Spleen (tissue), 11 donors: ENCODE measurements at regions not wholly inside any gene's neighbourhood (a gene's known extent, or its start where the extent isn't known, plus 50 kb on each side); places are given as distances from the start of the nearest gene placed in this dataset.

ENCODE experiments used
- DNase-seq: peaks from one replicate; pipeline ENCODE4 v3.0.0-alpha.2; 2020
- H3K27ac ChIP-seq, 8 donors: fragments of 200-600 bp; sonication (generic) in 7 of 8; 1 replicate in 4 of 8; 2 replicates in 4 of 8; pipeline versions ENCODE4 v1.5.0 to v1.8.0; 2016 to 2021; ENCODE audit warnings: inconsistent platforms in 4 of 8, mild to moderate bottlenecking in 4 of 8, moderate library complexity in 1 of 8
- H3K27me3 ChIP-seq, 7 donors: fragments of 200-600 bp; sonication (generic) in 6 of 7; replicated peaks in 1 of 7; 1 replicate in 4 of 7; 2 replicates in 3 of 7; pipeline versions ENCODE4 v1.5.0 to v1.8.0; 2016 to 2021; ENCODE audit warnings: inconsistent platforms in 3 of 7, mild to moderate bottlenecking in 1 of 7
- H3K36me3 ChIP-seq, 6 donors: fragments of 200-600 bp; sonication (generic) in 5 of 6; 1 replicate in 4 of 6; 2 replicates in 2 of 6; pipeline versions ENCODE4 v1.5.0 to v1.8.0; 2016 to 2021; ENCODE audit warnings: inconsistent platforms in 2 of 6
- H3K4me1 ChIP-seq, 6 donors: fragments of 200-600 bp; sonication (generic) in 5 of 6; 1 replicate in 3 of 6; 2 replicates in 3 of 6; pipeline versions ENCODE4 v1.5.0 to v1.8.0; 2016 to 2021; ENCODE audit warnings: inconsistent platforms in 3 of 6
- H3K4me3 ChIP-seq, 8 donors: fragments of 200-600 bp; sonication (generic) in 7 of 8; 1 replicate in 4 of 8; 2 replicates in 4 of 8; pipeline versions ENCODE4 v1.5.0 to v1.8.0; 2016 to 2021; ENCODE audit warnings: inconsistent platforms in 4 of 8, mild to moderate bottlenecking in 4 of 8, moderate library complexity in 2 of 8
- H3K9me3 ChIP-seq, 8 donors: fragments of 200-600 bp; sonication (generic) in 7 of 8; 1 replicate in 4 of 8; 2 replicates in 4 of 8; pipeline versions ENCODE4 v1.5.0 to v1.8.0; 2016 to 2021; ENCODE audit warnings: inconsistent platforms in 4 of 8
- POLR2A ChIP-seq, 3 donors: fragments of 450-650 bp; IDR thresholded peaks; one replicate each; pipeline ENCODE4 v1.5.1; 2017; ENCODE audit warnings: antibody characterized with exemption in 3 of 3, mild to moderate bottlenecking in 1 of 3
- POLR2AphosphoS5 ChIP-seq, 3 donors: sonication (generic); formaldehyde crosslinking; IDR thresholded peaks; one replicate each; pipeline ENCODE4 v1.5.1; 2017; ENCODE audit warnings: antibody characterized with exemption in 3 of 3
- WGBS, 5 donors: extraction: QIAGEN DNeasy Blood & Tissue Kit in 3 of 5; methylation state at CpG; one replicate each; pipeline versions ENCODE4 v1.1.5 to v1.1.7; 2013 to 2018; 5-methylcytosine and 5-hydroxymethylcytosine counted together
- intact Hi-C: fragments of 100-400 bp; cut with DNase I; formaldehyde crosslinking; loops from one replicate; pipeline ENCODE4 v1.15.0; 2023; ENCODE audit warnings: low total_unique reads
- TF ChIP-seq, protein P1 (sequence below), 11 experiments: fragments of 200-600 bp in 7 of 11; fragments of 450-650 bp in 4 of 11; sonication (generic) in 4 of 11; IDR thresholded peaks in 8 of 11; conservative IDR thresholded peaks in 3 of 11; 1 replicate in 7 of 11; 2 replicates in 4 of 11; pipeline versions ENCODE4 v1.4.0 to v1.8.0; 2016 to 2021; ENCODE audit warnings: antibody characterized with exemption in 11 of 11, inconsistent platforms in 4 of 11, mild to moderate bottlenecking in 1 of 11
- donor health status: healthy with polysubstance abuse.
- donor health status: DM: no; HTN: no; CAD: no; lungs with moderate emphysema.
- donor health status: DM: no; HTN: no; CAD: no.
- donor health status: Bipolar disorder and iron deficiency.
- donor health status: healthy.
- donor health status: DM: no; HTN: no; CAD: no.
- donor health status: DM: yes; HTN: yes; CAD: no.

- WGBS, 5 donors, result 65 to 85% (median 66%) methylated on average over 4 of the region's 4 CpGs
- H3K27me3 ChIP-seq, result peaks cover 0 to 18% (median 0%) of the 10 kb centered on the region in 7 donors
Measured at GRCh38 chr17:72368191-72368590, 247.4 kb downstream of the SOX9 start.

DNA sequence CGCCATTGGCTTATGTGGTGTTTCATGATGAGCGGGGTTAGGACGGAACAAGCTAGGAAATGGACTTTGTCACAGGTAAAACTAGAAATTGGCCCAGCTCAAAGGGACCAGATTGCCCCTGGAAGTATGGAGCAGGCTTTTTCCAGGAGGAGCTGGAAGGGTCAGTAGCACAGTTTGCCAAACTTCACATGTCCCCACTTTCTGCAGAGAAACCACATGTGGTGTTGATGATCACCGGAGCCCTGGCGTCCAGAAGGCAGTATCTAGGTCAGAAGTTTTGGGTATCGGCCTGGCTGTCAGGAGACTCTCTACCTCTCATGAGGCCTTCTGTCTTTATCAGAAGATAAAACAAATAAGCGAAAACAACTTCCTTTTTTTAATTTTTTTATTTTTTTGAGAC, 248.5 kb downstream of the SOX9 start:
- Histone ChIP-seq H3K36me3 (no peaks in the 10 kb centered on the region), H3K4me3 (no peak overlapping the region), H3K27ac (no peak overlapping the region), H3K27me3 (peaks cover 0 to 14% (median 0%) of the 10 kb centered on the region in 7 donors), H3K4me1 (no peaks in the 10 kb centered on the region), H3K9me3 (no peaks in the 10 kb centered on the region)
- WGBS, 5 donors, result 90 to 97% (median 93%) methylated on average over 7 of the region's 7 CpGs
- no peak for TF ChIP-seq POLR2AphosphoS5 (IDR thresholded peaks at IDR 0.05)
- TF ChIP-seq POLR2A (IDR thresholded peaks at IDR 0.05), result no peak
- TF ChIP-seq, protein P1, sequence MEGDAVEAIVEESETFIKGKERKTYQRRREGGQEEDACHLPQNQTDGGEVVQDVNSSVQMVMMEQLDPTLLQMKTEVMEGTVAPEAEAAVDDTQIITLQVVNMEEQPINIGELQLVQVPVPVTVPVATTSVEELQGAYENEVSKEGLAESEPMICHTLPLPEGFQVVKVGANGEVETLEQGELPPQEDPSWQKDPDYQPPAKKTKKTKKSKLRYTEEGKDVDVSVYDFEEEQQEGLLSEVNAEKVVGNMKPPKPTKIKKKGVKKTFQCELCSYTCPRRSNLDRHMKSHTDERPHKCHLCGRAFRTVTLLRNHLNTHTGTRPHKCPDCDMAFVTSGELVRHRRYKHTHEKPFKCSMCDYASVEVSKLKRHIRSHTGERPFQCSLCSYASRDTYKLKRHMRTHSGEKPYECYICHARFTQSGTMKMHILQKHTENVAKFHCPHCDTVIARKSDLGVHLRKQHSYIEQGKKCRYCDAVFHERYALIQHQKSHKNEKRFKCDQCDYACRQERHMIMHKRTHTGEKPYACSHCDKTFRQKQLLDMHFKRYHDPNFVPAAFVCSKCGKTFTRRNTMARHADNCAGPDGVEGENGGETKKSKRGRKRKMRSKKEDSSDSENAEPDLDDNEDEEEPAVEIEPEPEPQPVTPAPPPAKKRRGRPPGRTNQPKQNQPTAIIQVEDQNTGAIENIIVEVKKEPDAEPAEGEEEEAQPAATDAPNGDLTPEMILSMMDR (IDR thresholded peaks at IDR 0.05 in 8 of 11, conservative IDR thresholded peaks at IDR 0.05 in 3 of 11), result no peak
- no peak for DNase-seq
- intact Hi-C loops, result no loop called here

More at GRCh38 chr17:72368191-72368590, 247.4 kb downstream of the SOX9 start:
- Histone ChIP-seq H3K9me3 (no peaks in the 10 kb centered on the region), H3K4me3 (no peak overlapping the region), H3K27ac (no peak overlapping the region), H3K36me3 (no peaks in the 10 kb centered on the region), H3K4me1 (no peaks in the 10 kb centered on the region)
- intact Hi-C loops, result no loop called here
- TF ChIP-seq POLR2AphosphoS5 (IDR thresholded peaks at IDR 0.05) (no peak), POLR2A (IDR thresholded peaks at IDR 0.05) (no peak)
- TF ChIP-seq, protein P1 (IDR thresholded peaks at IDR 0.05 in 8 of 11, conservative IDR thresholded peaks at IDR 0.05 in 3 of 11), result no peak
- DNase-seq, result no peak

GRCh38 chr17:72370819-72371218, 250.0 kb downstream of the SOX9 start:
- H3K27me3 ChIP-seq, result peaks cover 0 to 11% (median 0%) of the 10 kb centered on the region in 7 donors
- H3K36me3 ChIP-seq, result no peaks in the 10 kb centered on the region
- no peaks in the 10 kb centered on the region for H3K4me1 ChIP-seq
- intact Hi-C loops, result no loop called here
- no peak for TF ChIP-seq POLR2AphosphoS5 (IDR thresholded peaks at IDR 0.05)
- no peak for TF ChIP-seq POLR2A (IDR thresholded peaks at IDR 0.05)
- TF ChIP-seq, protein P1 (IDR thresholded peaks at IDR 0.05 in 8 of 11, conservative IDR thresholded peaks at IDR 0.05 in 3 of 11), result no peak
- H3K4me3 ChIP-seq, result no peak overlapping the region
- WGBS, 5 donors, result 85 to 93% (median 89%) methylated on average over 4 of the region's 4 CpGs
- H3K9me3 ChIP-seq, result no peaks in the 10 kb centered on the region
- DNase-seq, result no peak
- no peak overlapping the region for H3K27ac ChIP-seq

- no peak for DNase-seq
- no peak overlapping the region for H3K4me3 ChIP-seq
- intact Hi-C loops, result no loop called here
- 82 to 95% (median 89%) methylated on average over 6 to 10 of the region's 10 CpGs for WGBS, 5 donors
- H3K27ac ChIP-seq, result no peak overlapping the region
- peaks cover 0 to 7% (median 0%) of the 10 kb centered on the region in 7 donors for H3K27me3 ChIP-seq
- H3K4me1 ChIP-seq, result no peaks in the 10 kb centered on the region
- no peak for TF ChIP-seq POLR2A (IDR thresholded peaks at IDR 0.05)
- no peak for TF ChIP-seq POLR2AphosphoS5 (IDR thresholded peaks at IDR 0.05)
- TF ChIP-seq, protein P1 (IDR thresholded peaks at IDR 0.05 in 8 of 11, conservative IDR thresholded peaks at IDR 0.05 in 3 of 11), result no peak
- no peaks in the 10 kb centered on the region for H3K36me3 ChIP-seq
- no peaks in the 10 kb centered on the region for H3K9me3 ChIP-seq
Measured at GRCh38 chr17:72372185-72372584, 251.4 kb downstream of the SOX9 start.
